H1 (cell line): ENCODE measurements at regions not wholly inside any gene's neighbourhood (a gene's known extent, or its start where the extent isn't known, plus 50 kb on each side); places are given as distances from the start of the nearest gene placed in this dataset.

Experiments used
- CTCF ChIA-PET: fragments of 300-600 bp; sonication (Branson Sonifier 250); formaldehyde crosslinking; loops from one replicate; lab custom pipeline; 2021; ENCODE audit not compliant: partially characterized antibody; lab: Charles Lee
- POLR2A ChIA-PET: fragments of 300-600 bp; sonication (Branson Sonifier 250); formaldehyde crosslinking; loops from one replicate; lab custom pipeline; 2021; ENCODE audit warnings: inconsistent platforms; ENCODE audit not compliant: partially characterized antibody; lab: Charles Lee
- DNase-seq, 2 experiments: peaks; one replicate each; pipeline versions ENCODE4 v3.0.0 to v3.0.0-alpha.2; 2010 to 2022; ENCODE audit warnings: low spot score in 2 of 2, low read depth in 1 of 2, mixed read lengths in 1 of 2
- FAIRE-seq: peaks from 2 replicates; lab custom pipeline; 2011; peaks lifted over from hg19 to GRCh38; lab: Jason Lieb, UNC
- H2AFZ ChIP-seq: 2 replicates; pipeline ENCODE4 v1.8.1; 2012; ENCODE audit warnings: low read length, inconsistent platforms
- H2AK5ac ChIP-seq: 2 replicates; pipeline ENCODE4 v1.6.1; 2013; ENCODE audit warnings: low read depth, low read length
- H2BK120ac ChIP-seq: replicated peaks from 2 replicates; pipeline ENCODE3; 2013; ENCODE audit warnings: low read depth, low read length, inconsistent platforms
- H2BK12ac ChIP-seq: 2 replicates; pipeline ENCODE4 v1.6.1; 2013; ENCODE audit warnings: low read depth, low read length
- H2BK15ac ChIP-seq: 2 replicates; pipeline ENCODE4 v1.6.1; 2013; ENCODE audit warnings: low read length
- H2BK20ac ChIP-seq: 2 replicates; pipeline ENCODE4 v1.6.1; 2013; ENCODE audit warnings: low read length
- H2BK5ac ChIP-seq: 2 replicates; pipeline ENCODE4 v1.6.1; 2013; ENCODE audit warnings: low read depth, low read length
- H3K14ac ChIP-seq: 2 replicates; pipeline ENCODE4 v1.6.1; 2013; ENCODE audit warnings: inconsistent platforms; ENCODE audit not compliant: insufficient read length
- H3K18ac ChIP-seq: 2 replicates; pipeline ENCODE4 v1.6.1; 2013; ENCODE audit warnings: low read length; ENCODE audit errors: extremely low read depth
- H3K23ac ChIP-seq: 2 replicates; pipeline ENCODE4 v1.6.1; 2013; ENCODE audit warnings: inconsistent platforms; ENCODE audit not compliant: insufficient read length
- H3K23me2 ChIP-seq: 2 replicates; pipeline ENCODE4 v1.6.1; 2013; ENCODE audit warnings: low read depth, low read length
- H3K27ac ChIP-seq: 2 replicates; pipeline ENCODE4 v1.6.1; 2011; ENCODE audit warnings: low read depth, low read length, inconsistent platforms
- H3K27me3 ChIP-seq, 4 experiments: replicated peaks in 1 of 4; 1 replicate in 1 of 4; 2 replicates in 3 of 4; pipeline versions ENCODE4 v1.6.1 to v1.8.1; 2011 to 2013; ENCODE audit warnings: low read length in 3 of 4, mild to moderate bottlenecking in 3 of 4, inconsistent platforms in 2 of 4, mixed read lengths in 2 of 4, moderate library complexity in 1 of 4; ENCODE audit not compliant: control insufficient read depth in 3 of 4, insufficient read depth in 3 of 4; ENCODE audit errors: extremely low read depth in 1 of 4
- H3K36me3 ChIP-seq, 4 experiments: 2 replicates each; pipeline versions ENCODE4 v1.6.1 to v1.8.1; 2011 to 2013; ENCODE audit warnings: mild to moderate bottlenecking in 4 of 4, low read length in 3 of 4, moderate library complexity in 2 of 4, control low read depth in 1 of 4, inconsistent platforms in 1 of 4; ENCODE audit not compliant: insufficient read depth in 4 of 4, control insufficient read depth in 2 of 4
- H3K4ac ChIP-seq: replicated peaks from 2 replicates; pipeline ENCODE3; 2013; ENCODE audit warnings: low read length, low read depth, mixed read lengths, inconsistent platforms; ENCODE audit not compliant: insufficient read length
- H3K4me1 ChIP-seq, 4 experiments: replicated peaks in 1 of 4; 1 replicate in 1 of 4; 2 replicates in 3 of 4; pipeline versions ENCODE4 v1.6.1 to v1.8.1; 2011 to 2013; ENCODE audit warnings: low read length in 3 of 4, inconsistent platforms in 2 of 4, mixed read lengths in 1 of 4; ENCODE audit not compliant: insufficient read depth in 4 of 4, control insufficient read depth in 3 of 4
- H3K4me2 ChIP-seq, 2 experiments: 2 replicates each; pipeline versions ENCODE4 v1.6.1 to v1.8.1; 2011 to 2013; ENCODE audit warnings: low read depth in 2 of 2, low read length in 2 of 2, control low read depth in 1 of 2, inconsistent platforms in 1 of 2, mild to moderate bottlenecking in 1 of 2; ENCODE audit not compliant: insufficient read depth in 1 of 2
- H3K4me3 ChIP-seq, 4 experiments: fragments of 200-600, 300-600 bp in 1 of 4; sonication (generic), shearing (Covaris generic), sonication (Bioruptor Twin) in 1 of 4; 2 replicates each; pipeline versions ENCODE4 v1.5.1 to v1.8.1; 2011 to 2016; ENCODE audit warnings: low read length in 4 of 4, low read depth in 3 of 4, control low read depth in 2 of 4, inconsistent platforms in 2 of 4, mild to moderate bottlenecking in 2 of 4, mixed read lengths in 1 of 4, moderate library complexity in 1 of 4; ENCODE audit not compliant: insufficient read depth in 2 of 4; ENCODE audit errors: extremely low read depth in 1 of 4
- H3K56ac ChIP-seq: replicated peaks from 2 replicates; pipeline ENCODE3; 2013; ENCODE audit warnings: low read depth, mild to moderate bottlenecking, mixed read lengths, low read length, inconsistent platforms; ENCODE audit not compliant: insufficient read length
- H3K79me1 ChIP-seq: 2 replicates; pipeline ENCODE4 v1.6.1; 2013; ENCODE audit warnings: low read depth, low read length, control low read depth
- H3K79me2 ChIP-seq, 2 experiments: 2 replicates each; pipeline versions ENCODE4 v1.6.1 to v1.8.1; 2012 to 2013; ENCODE audit warnings: low read length in 2 of 2, mild to moderate bottlenecking in 2 of 2, inconsistent platforms in 1 of 2; ENCODE audit not compliant: insufficient read depth in 2 of 2, control insufficient read depth in 1 of 2
- H3K9ac ChIP-seq, 4 experiments: replicated peaks in 1 of 4; 1 replicate in 1 of 4; 2 replicates in 3 of 4; pipeline versions ENCODE4 v1.6.1 to v1.8.1; 2011 to 2013; ENCODE audit warnings: low read depth in 3 of 4, low read length in 3 of 4, control low read depth in 2 of 4, mild to moderate bottlenecking in 2 of 4, moderate library complexity in 2 of 4, inconsistent platforms in 1 of 4; ENCODE audit errors: extremely low read depth in 1 of 4
- H3K9me3 ChIP-seq, 2 experiments: 2 replicates each; pipeline versions ENCODE4 v1.6.1 to v1.8.1; 2012 to 2013; ENCODE audit warnings: mild to moderate bottlenecking in 2 of 2, moderate library complexity in 2 of 2, control low read depth in 1 of 2, inconsistent platforms in 1 of 2, low read depth in 1 of 2, low read length in 1 of 2, mixed read lengths in 1 of 2; ENCODE audit not compliant: insufficient read depth in 2 of 2
- H4K20me1 ChIP-seq, 2 experiments: replicated peaks in 1 of 2; 2 replicates each; pipeline versions ENCODE3 to v1.8.1; 2011 to 2013; ENCODE audit warnings: inconsistent platforms in 2 of 2, low read length in 2 of 2, mild to moderate bottlenecking in 1 of 2; ENCODE audit not compliant: insufficient read depth in 2 of 2, control insufficient read depth in 1 of 2
- H4K5ac ChIP-seq: 2 replicates; pipeline ENCODE4 v1.6.1; 2013; ENCODE audit warnings: low read length, low read depth, mixed read lengths, inconsistent platforms; ENCODE audit not compliant: insufficient read length
- H4K8ac ChIP-seq: 2 replicates; pipeline ENCODE4 v1.8.0; 2013; ENCODE audit warnings: mild to moderate bottlenecking, moderate library complexity, low read length, inconsistent platforms; ENCODE audit not compliant: insufficient read depth; ENCODE audit errors: extremely low read depth
- H4K91ac ChIP-seq: replicated peaks from 2 replicates; pipeline ENCODE3; 2013; ENCODE audit warnings: low read length, mixed read lengths, inconsistent platforms; ENCODE audit not compliant: insufficient read length
- ASH2L ChIP-seq: fragments of 200-600, 300-600 bp; sonication (generic); IDR thresholded peaks from one replicate; pipeline ENCODE4 v1.7.1; 2017; ENCODE audit warnings: low read length
- CBX8 ChIP-seq: fragments of 300-800, 300-1000 bp; sonication (generic); IDR thresholded peaks from 2 replicates; pipeline ENCODE4 v1.7.1; 2016; ENCODE audit warnings: low read depth, low read length, borderline replicate concordance
- CTCF ChIP-seq, 3 experiments: IDR thresholded peaks; 1 replicate in 2 of 3; 2 replicates in 1 of 3; pipeline versions ENCODE4 v1.5.1 to v1.6.1; 2011; ENCODE audit warnings: low read length in 3 of 3, mild to moderate bottlenecking in 3 of 3, inconsistent platforms in 2 of 3, low read depth in 1 of 3, moderate library complexity in 1 of 3; ENCODE audit not compliant: insufficient read depth in 1 of 3; ENCODE audit errors: control extremely low read depth in 1 of 3
- EP300 ChIP-seq, 2 experiments: IDR thresholded peaks; 1 replicate in 1 of 2; 2 replicates in 1 of 2; pipeline ENCODE4 v1.6.1; 2011 to 2012; ENCODE audit warnings: low read depth in 2 of 2, low read length in 2 of 2, mild to moderate bottlenecking in 2 of 2, borderline replicate concordance in 1 of 2, inconsistent platforms in 1 of 2, moderate library complexity in 1 of 2
- MAFK ChIP-seq: IDR thresholded peaks from 2 replicates; pipeline ENCODE4 v1.6.1; 2012; ENCODE audit warnings: low read depth, mild to moderate bottlenecking, improper control_type of control experiment, low read length
- POLR2AphosphoS5 ChIP-seq: IDR thresholded peaks from 2 replicates; pipeline ENCODE4 v1.6.1; 2011; ENCODE audit warnings: low read depth, low read length
- SIRT6 ChIP-seq: IDR thresholded peaks from one replicate; pipeline ENCODE4 v1.7.1; 2012; ENCODE audit warnings: low read length, inconsistent platforms
- SUZ12 ChIP-seq: fragments of 200-600 bp; sonication (generic); IDR thresholded peaks from 2 replicates; pipeline ENCODE4 v1.6.1; 2012; ENCODE audit warnings: mild to moderate bottlenecking, inconsistent platforms, low read length, moderate library complexity, mixed read lengths
- USF2 ChIP-seq: IDR thresholded peaks from 2 replicates; pipeline ENCODE4 v1.6.1; 2011; ENCODE audit warnings: low read length, improper control_type of control experiment
- WGBS, 2 experiments: shearing (Covaris generic) in 1 of 2; methylation state at CpG; one replicate each; pipeline versions ENCODE4 v1.1.6 to v1.1.7; 2013 to 2015; ENCODE audit warnings: low lambda C conversion rate in 2 of 2, mixed read lengths in 2 of 2, inconsistent platforms in 1 of 2, low coverage in 1 of 2, missing lambda C conversion rate in 1 of 2; ENCODE audit not compliant: insufficient replicate concordance in 2 of 2, insufficient coverage in 1 of 2, insufficient read length in 1 of 2; ENCODE audit errors: extremely low coverage in 1 of 2, missing lambda C conversion rate in 1 of 2; 5-methylcytosine and 5-hydroxymethylcytosine counted together

- Histone ChIP-seq H2AFZ (no peak overlapping the region), H3K79me2 (no peaks in the 10 kb centered on the region), H3K79me1 (no peaks in the 10 kb centered on the region), H3K36me3 (no peaks in the 10 kb centered on the region), H3K4me1 (no peaks in the 10 kb centered on the region), H2BK15ac (no peak overlapping the region), H2BK12ac (no peak overlapping the region), H3K4me3 (no peak overlapping the region), H3K9ac (no peak overlapping the region), H2BK20ac (no peak overlapping the region), H3K23me2 (no peaks in the 10 kb centered on the region), H2BK120ac (no peak overlapping the region), H4K20me1 (no peaks in the 10 kb centered on the region), H3K9me3 (peaks cover 9 to 16% of the 10 kb centered on the region in 2 experiments)
- no peak for FAIRE-seq
- TF ChIP-seq SUZ12 (no peak), SIRT6 (no peak), CTCF (IDR thresholded peaks at IDR 0.05; ENCODE audit: control extremely low read depth in 1 of 3, insufficient read depth in 1 of 3, low read depth in 1 of 3, low read length in 3 of 3) (no peak), CBX8 (no peak), ASH2L (no peak), EP300 (IDR thresholded peaks at IDR 0.05; ENCODE audit: borderline replicate concordance in 1 of 2, low read depth in 2 of 2, low read length in 2 of 2) (no peak), MAFK (no peak), POLR2AphosphoS5 (no peak), USF2 (no peak)
- TF ChIP-seq, all 59 proteins: peak for 0
- Histone ChIP-seq H4K5ac (no peak overlapping the region), H3K27me3 (peaks cover 1 to 5% (median 4%) of the 10 kb centered on the region in 4 experiments; a peak in 6 of 7 replicates), H4K8ac (no peak overlapping the region), H3K23ac (no peak overlapping the region), H3K4me2 (no peak overlapping the region), H3K27ac (no peak overlapping the region), H2BK5ac (no peak overlapping the region), H2AK5ac (no peak overlapping the region), H3K14ac (no peak overlapping the region), H3K4ac (no peak overlapping the region), H3K18ac (no peak overlapping the region), H3K56ac (no peak overlapping the region), H4K91ac (no peak overlapping the region)
- POLR2A ChIA-PET = no interaction called here
- DNase-seq = no peak
- WGBS, 2 experiments = 85% methylated on average over 2 of the region's 2 CpGs; no CpG with 5 or more reads in 1 of the 2 experiments
- CTCF ChIA-PET = no interaction called here
Observed at GRCh38 chr12:41941079-41941478, 203.6 kb downstream of the GXYLT1 start.
